Tibial nerve (tissue), 4 donors: ENCODE measurements at regions not wholly inside any gene's neighbourhood (a gene's known extent, or its start where the extent isn't known, plus 50 kb on each side); places are given as distances from the start of the nearest gene placed in this dataset.

Experiments used
- DNase-seq, 2 donors: peaks; one replicate each; pipeline ENCODE4 v3.0.0-alpha.2; 2019; ENCODE audit warnings: low spot score in 2 of 2
- H3K27ac ChIP-seq, 4 donors: fragments of 200-600 bp; sonication (generic) in 3 of 4; one replicate each; pipeline ENCODE4 v1.5.1; 2017 to 2019; ENCODE audit warnings: mild to moderate bottlenecking in 1 of 4
- H3K27me3 ChIP-seq, 2 donors: fragments of 200-600 bp; sonication (generic) in 1 of 2; one replicate each; pipeline versions ENCODE4 v1.5.1 to v1.6.0; 2017 to 2019
- H3K36me3 ChIP-seq, 3 donors: fragments of 200-600 bp; sonication (generic); one replicate each; pipeline ENCODE4 v1.5.1; 2018 to 2019
- H3K4me1 ChIP-seq, 4 donors: fragments of 200-600 bp; sonication (generic) in 3 of 4; one replicate each; pipeline ENCODE4 v1.5.1; 2017 to 2019
- H3K4me3 ChIP-seq, 4 donors: fragments of 200-600 bp; sonication (generic) in 3 of 4; one replicate each; pipeline ENCODE4 v1.5.1; 2017 to 2019; ENCODE audit warnings: mild to moderate bottlenecking in 1 of 4, moderate library complexity in 1 of 4
- H3K9me3 ChIP-seq, 4 donors: fragments of 200-600 bp; sonication (generic) in 3 of 4; one replicate each; pipeline ENCODE4 v1.5.1; 2017 to 2019
- EP300 ChIP-seq, 2 donors: sonication (generic); formaldehyde crosslinking; IDR thresholded peaks; one replicate each; pipeline ENCODE4 v1.6.1; 2017; ENCODE audit warnings: antibody characterized with exemption in 2 of 2, mild to moderate bottlenecking in 1 of 2
- POLR2A ChIP-seq, 2 donors: fragments of 450-650 bp; IDR thresholded peaks; one replicate each; pipeline ENCODE4 v1.6.1; 2017; ENCODE audit warnings: antibody characterized with exemption in 2 of 2, mild to moderate bottlenecking in 2 of 2, moderate library complexity in 2 of 2
- WGBS, 2 donors: methylation state at CpG; one replicate each; pipeline ENCODE4 v1.1.5; 2018; 5-methylcytosine and 5-hydroxymethylcytosine counted together
- TF ChIP-seq, protein P1 (sequence below), 5 experiments: fragments of 200-600 bp in 3 of 5; fragments of 450-650 bp in 2 of 5; sonication (generic) in 3 of 5; IDR thresholded peaks; one replicate each; pipeline ENCODE4 v1.5.1; 2016 to 2019; ENCODE audit warnings: antibody characterized with exemption in 5 of 5, mild to moderate bottlenecking in 3 of 5, moderate library complexity in 2 of 5

DNA sequence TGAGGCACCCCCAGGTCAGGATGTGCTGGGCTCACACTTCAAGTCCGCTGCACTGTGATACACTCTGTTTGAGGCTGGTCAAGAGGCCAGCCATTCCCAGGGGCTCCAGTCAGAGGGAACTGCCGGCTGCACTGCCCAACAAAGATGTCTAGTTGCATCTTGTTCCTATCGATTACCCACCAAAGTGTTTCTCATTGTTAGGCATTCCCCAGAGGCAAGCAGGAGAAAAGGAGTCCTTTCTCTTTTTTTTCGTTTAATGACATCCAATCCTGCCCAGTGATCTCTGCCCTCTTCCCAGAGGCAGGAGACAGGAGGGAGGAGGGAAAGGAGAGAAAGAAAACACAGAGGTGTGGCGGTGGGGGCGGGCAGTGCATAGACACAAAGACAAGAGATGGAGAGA, 150.4 kb downstream of the OMA1 start:
- Histone ChIP-seq H3K9me3 (no peaks in the 10 kb centered on the region), H3K27me3 (no peaks in the 10 kb centered on the region), H3K4me1 (peaks cover 0 to 11% (median 0%) of the 10 kb centered on the region in 4 donors), H3K36me3 (no peaks in the 10 kb centered on the region), H3K27ac (no peak overlapping the region), H3K4me3 (no peak overlapping the region)
- WGBS, 2 donors, result 50 to 57% methylated on average over 6 of the region's 6 CpGs
- TF ChIP-seq EP300 (IDR thresholded peaks at IDR 0.05) (no peak), POLR2A (IDR thresholded peaks at IDR 0.05) (no peak)
- TF ChIP-seq, protein P1, sequence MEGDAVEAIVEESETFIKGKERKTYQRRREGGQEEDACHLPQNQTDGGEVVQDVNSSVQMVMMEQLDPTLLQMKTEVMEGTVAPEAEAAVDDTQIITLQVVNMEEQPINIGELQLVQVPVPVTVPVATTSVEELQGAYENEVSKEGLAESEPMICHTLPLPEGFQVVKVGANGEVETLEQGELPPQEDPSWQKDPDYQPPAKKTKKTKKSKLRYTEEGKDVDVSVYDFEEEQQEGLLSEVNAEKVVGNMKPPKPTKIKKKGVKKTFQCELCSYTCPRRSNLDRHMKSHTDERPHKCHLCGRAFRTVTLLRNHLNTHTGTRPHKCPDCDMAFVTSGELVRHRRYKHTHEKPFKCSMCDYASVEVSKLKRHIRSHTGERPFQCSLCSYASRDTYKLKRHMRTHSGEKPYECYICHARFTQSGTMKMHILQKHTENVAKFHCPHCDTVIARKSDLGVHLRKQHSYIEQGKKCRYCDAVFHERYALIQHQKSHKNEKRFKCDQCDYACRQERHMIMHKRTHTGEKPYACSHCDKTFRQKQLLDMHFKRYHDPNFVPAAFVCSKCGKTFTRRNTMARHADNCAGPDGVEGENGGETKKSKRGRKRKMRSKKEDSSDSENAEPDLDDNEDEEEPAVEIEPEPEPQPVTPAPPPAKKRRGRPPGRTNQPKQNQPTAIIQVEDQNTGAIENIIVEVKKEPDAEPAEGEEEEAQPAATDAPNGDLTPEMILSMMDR (IDR thresholded peaks at IDR 0.05), result no peak
- DNase-seq, result no peak

DNA sequence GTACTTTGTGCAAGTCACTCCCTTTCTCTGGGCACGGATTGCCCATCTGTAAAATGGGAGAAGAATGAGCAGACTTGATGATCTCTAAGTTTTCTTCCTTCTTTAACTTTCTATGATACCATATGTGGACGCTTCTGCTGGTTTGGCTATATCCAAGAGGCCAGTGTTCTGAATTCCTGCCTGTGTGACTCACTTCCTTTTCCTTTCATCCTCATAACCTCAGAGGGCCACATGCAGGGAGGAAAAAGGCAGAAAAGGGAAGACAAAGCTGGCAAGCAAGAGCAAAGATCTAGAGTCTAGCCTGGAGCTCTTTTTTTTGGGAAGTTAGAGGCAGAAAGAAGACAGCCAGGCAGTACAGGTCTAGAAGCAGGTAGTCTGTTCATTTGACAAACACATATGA, 151.2 kb downstream of the OMA1 start:
- no peak overlapping the region for H3K4me3 ChIP-seq
- DNase-seq, result no peak
- no peak overlapping the region for H3K27ac ChIP-seq
- 36 to 41% methylated on average over 2 of the region's 2 CpGs for WGBS, 2 donors
- peak in 1 of 2 donors; percentile 26 for TF ChIP-seq EP300 (IDR thresholded peaks at IDR 0.05)
- TF ChIP-seq, protein P1 (IDR thresholded peaks at IDR 0.05), result no peak
- H3K9me3 ChIP-seq, result no peaks in the 10 kb centered on the region
- peaks cover 0 to 11% (median 0%) of the 10 kb centered on the region in 4 donors for H3K4me1 ChIP-seq
- no peaks in the 10 kb centered on the region for H3K27me3 ChIP-seq
- no peaks in the 10 kb centered on the region for H3K36me3 ChIP-seq

DNA sequence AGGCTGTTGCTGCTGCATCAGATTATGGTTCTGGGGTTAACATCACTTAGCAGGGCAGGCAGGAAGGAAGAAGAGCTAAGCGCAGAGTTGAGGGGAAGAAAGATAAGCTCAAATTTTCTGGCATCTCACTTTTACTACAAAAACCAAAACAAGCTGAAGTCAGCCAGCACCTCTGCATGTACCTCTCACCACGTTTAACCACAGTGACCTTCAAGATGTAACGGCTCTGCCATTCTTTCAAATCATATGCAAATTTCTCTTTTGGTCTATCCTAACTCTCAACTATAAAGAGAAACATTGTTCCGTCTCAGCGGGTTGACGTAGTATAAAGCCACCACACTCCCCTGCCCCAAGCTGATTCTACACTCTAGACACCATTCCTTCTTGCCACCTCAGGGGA, 154.4 kb downstream of the OMA1 start:
- Histone ChIP-seq H3K36me3 (peaks cover 0 to 8% (median 0%) of the 10 kb centered on the region in 3 donors), H3K4me1 (peaks cover 0 to 11% (median 0%) of the 10 kb centered on the region in 4 donors), H3K27me3 (no peaks in the 10 kb centered on the region), H3K4me3 (no peak overlapping the region), H3K9me3 (no peaks in the 10 kb centered on the region), H3K27ac (no peak overlapping the region)
- TF ChIP-seq POLR2A (IDR thresholded peaks at IDR 0.05) (no peak), EP300 (IDR thresholded peaks at IDR 0.05) (no peak)
- TF ChIP-seq, protein P1 (IDR thresholded peaks at IDR 0.05), result no peak
- WGBS, 2 donors, result 67 to 68% methylated on average over 6 of the region's 6 CpGs
- no peak for DNase-seq

DNA sequence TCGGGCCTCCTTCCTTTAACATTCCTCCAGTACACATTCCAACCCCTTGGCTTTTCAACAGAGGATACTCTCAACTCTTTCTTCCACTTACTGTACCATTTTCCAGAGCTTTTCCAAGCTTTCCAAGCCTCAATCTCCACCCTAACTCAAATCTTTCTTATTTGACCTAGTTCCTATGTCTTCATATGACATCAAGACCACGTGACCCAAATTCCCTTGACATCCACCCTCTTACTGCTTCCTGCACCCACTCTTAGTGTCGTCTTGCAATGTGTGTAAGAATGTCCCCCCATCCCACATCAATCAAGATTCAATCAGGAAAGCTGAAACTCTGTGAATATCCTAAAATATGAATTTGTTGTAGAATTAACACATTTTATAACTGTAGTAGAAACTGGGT, 155.0 kb downstream of the OMA1 start:
- Histone ChIP-seq H3K9me3 (no peaks in the 10 kb centered on the region), H3K27ac (no peak overlapping the region), H3K27me3 (no peaks in the 10 kb centered on the region), H3K4me3 (no peak overlapping the region), H3K4me1 (peaks cover 0 to 11% (median 0%) of the 10 kb centered on the region in 4 donors), H3K36me3 (peaks cover 0 to 14% (median 0%) of the 10 kb centered on the region in 3 donors)
- 71 to 83% methylated on average over 3 of the region's 3 CpGs for WGBS, 2 donors
- DNase-seq, result no peak
- TF ChIP-seq POLR2A (IDR thresholded peaks at IDR 0.05) (no peak), EP300 (IDR thresholded peaks at IDR 0.05) (no peak)
- TF ChIP-seq, protein P1 (IDR thresholded peaks at IDR 0.05), result no peak

DNA sequence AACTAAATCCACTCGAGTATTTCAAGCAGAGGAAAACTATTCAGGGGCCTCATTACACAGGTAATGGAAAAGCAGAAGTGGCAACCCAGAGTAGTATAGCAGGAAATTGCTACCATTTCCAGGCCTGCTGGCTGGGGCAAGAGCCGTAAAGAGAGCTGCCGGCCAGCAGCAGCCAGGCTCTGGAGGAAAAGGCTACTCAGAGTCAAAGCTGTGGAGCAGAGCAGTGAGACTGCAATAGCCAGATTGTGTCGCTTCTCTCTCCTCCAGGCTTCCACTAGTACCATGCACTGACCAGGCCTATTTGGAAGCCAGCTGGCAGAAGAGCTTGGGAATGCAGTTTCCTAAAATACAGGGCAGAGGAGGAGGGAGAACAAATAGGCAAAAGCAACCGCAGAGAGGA, 155.5 kb downstream of the OMA1 start:
- DNase-seq, result no peak
- TF ChIP-seq EP300 (IDR thresholded peaks at IDR 0.05), result no peak
- TF ChIP-seq, protein P1 (IDR thresholded peaks at IDR 0.05), result no peak
- TF ChIP-seq POLR2A (IDR thresholded peaks at IDR 0.05), result no peak
- 46 to 49% methylated on average over 5 of the region's 5 CpGs for WGBS, 2 donors
- H3K27me3 ChIP-seq, result no peaks in the 10 kb centered on the region
- H3K4me1 ChIP-seq, result peaks cover 0 to 11% (median 0%) of the 10 kb centered on the region in 4 donors
- H3K27ac ChIP-seq, result no peak overlapping the region
- H3K4me3 ChIP-seq, result no peak overlapping the region
- H3K36me3 ChIP-seq, result peaks cover 0 to 16% (median 0%) of the 10 kb centered on the region in 3 donors
- H3K9me3 ChIP-seq, result no peaks in the 10 kb centered on the region
